HG03095 (cell line): ENCODE measurements at regions not wholly inside any gene's neighbourhood (a gene's known extent, or its start where the extent isn't known, plus 50 kb on each side); places are given as distances from the start of the nearest gene placed in this dataset.

Experiments used
- ATAC-seq: cut with Tn5 transposase; IDR thresholded peaks from one replicate; pipeline ENCODE4 v1.9.1; 2021; ENCODE audit warnings: moderate library complexity; ENCODE audit not compliant: unreplicated experiment

DNA sequence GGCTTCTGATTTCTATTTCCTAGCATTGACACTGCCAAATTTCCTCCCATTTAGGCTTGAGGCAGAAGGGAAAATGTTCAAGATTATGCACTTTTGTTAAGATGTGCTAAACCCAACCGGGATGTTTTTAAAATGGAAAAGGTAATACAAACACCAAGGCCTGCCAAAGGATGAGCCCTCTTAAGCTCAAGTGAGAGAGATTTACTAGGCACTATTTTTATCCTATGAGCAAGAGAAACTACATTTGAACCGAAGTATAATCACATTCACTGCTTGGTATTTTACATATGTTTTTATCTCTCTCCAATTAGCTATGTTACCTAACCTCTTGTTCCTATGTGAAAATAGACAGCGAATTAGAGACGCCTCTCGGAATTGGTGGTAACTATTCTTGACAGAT lies 295.8 kb downstream of the GABRB3 start:
- ATAC-seq = no peak

DNA sequence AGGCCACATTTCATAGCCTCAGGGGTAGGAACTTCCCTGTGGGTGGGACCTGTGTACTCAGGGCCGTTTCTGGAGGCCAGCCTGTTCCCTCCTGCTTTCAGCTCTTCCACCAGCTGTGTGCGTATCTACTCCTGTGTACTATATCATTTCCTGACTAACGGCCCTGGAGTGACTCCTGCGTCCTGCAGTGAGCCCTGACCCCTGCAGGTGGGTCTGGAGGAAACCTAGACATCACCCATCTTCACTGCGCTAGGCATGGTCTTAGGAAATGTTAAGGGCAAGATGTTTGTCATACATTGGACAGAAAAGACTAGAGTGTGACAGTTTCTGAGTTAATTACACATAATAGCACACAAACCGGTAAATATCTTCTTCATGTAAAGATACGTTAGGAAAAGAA lies 297.3 kb downstream of the GABRB3 start:
- no peak for ATAC-seq

GRCh38 chr15:26472661-26473060 lies 300.2 kb downstream of the GABRB3 start:
- no peak for ATAC-seq

DNA sequence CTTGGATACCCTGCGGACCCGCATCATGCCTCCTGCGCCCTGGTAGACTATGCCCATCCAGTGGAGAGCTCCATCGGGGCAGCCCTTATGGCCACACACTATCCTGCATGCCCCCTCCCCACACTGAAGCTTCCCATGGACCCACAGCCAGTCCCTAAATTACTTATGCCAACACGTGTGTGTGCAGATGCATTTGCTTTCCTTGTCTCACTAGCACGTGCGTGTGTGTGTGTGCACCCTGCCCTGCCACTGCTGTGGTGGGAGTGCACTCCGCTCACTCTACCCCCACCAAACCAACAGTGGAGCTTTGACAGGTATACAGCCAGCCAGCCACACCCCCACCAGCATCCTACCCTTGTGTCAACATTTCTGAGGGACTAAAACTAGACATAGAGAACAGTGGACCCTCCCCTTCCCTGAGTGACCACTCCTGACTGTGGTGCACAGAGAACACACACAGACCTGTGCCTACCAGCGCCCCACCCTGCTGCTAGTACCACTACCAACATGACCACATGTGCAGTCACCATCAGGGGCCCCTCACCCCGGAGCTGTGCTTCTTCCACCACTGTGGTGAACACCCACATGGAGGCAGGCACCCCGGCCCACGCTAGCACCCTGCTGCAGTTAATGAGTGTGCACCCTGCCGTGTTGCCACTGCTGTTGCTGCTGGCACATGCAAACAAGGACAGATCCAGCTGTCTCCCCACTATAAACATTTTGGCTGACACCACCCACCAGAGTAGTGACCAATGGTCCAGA lies 310.8 kb downstream of the GABRB3 start:
- no peak for ATAC-seq

GRCh38 chr15:26460165-26460564 lies 312.7 kb downstream of the GABRB3 start:
- no peak for ATAC-seq

GRCh38 chr15:26455828-26456227 lies 317.0 kb downstream of the GABRB3 start:
- no peak for ATAC-seq

GRCh38 chr15:26453914-26454313 lies 319.0 kb downstream of the GABRB3 start:
- no peak for ATAC-seq

GRCh38 chr15:26451995-26452394 lies 320.9 kb downstream of the GABRB3 start:
- ATAC-seq = no peak

- ATAC-seq = no peak
These were observed 323.6 kb downstream of the GABRB3 start for GRCh38 chr15:26449291-26449690.

DNA sequence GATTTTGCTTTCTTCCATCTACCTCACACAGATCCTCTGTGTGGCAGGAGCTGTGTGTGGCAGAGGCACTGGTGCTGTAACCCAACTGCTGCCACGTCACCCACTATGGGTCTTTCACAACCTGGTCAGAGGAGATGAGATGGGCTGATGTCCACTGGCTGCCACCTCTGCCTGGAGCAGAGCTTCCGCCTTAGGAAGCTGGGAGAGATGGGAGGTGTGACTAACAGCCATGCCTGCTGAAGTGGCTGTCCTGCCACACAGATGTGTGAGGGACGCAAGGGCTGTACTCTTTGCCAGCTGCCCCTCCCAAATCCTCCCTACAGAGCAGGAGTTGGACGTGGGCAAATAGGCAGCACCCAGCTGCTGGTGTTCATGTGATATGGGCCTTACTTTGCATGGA lies 329.5 kb downstream of the GABRB3 start:
- ATAC-seq = no peak

- no peak for ATAC-seq
These were observed 330.2 kb downstream of the GABRB3 start for GRCh38 chr15:26442680-26443079.

GRCh38 chr15:26439681-26440080 lies 333.2 kb downstream of the GABRB3 start:
- no peak for ATAC-seq

DNA sequence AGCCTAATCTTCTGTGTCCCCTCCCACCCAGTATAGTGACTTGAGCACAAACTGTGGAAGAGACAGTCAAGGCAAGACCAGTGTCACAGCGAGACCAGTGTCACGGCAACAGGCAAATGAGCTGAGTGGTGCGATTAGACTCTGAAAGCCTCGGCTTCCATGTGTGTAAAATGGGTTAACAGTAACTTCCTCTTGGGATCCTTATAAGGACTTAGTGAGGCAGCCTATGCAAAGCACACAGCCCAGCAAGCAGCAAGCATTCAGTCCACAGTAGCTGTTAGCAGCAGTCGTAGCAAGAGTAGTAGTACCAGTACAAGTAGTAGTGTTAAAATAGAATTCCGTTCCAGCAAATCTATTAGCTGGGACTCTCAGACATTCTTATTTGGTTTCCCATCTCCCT lies 334.1 kb downstream of the GABRB3 start:
- no peak for ATAC-seq

- ATAC-seq = no peak
These were observed 334.6 kb downstream of the GABRB3 start for GRCh38 chr15:26438316-26438715.

DNA sequence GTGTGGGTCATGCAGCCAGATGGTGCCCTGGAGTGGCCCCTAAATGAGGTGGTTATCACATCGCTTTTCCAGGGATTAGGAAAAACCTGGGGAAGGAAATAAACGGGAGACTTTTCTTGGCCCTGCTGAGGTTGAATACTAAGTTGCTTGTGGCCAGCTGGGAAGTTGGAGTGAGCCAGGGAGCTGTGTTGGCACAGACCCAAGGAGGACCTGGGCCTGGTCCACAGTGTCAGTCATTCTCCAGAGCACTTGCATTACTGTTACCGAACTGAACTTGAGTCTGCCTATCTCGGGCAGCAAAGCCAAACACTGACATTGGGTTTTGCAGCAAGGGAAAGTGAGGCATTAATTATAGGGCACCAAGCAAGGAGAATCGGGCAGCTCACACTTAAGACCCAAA lies 339.0 kb downstream of the GABRB3 start:
- no peak for ATAC-seq

DNA sequence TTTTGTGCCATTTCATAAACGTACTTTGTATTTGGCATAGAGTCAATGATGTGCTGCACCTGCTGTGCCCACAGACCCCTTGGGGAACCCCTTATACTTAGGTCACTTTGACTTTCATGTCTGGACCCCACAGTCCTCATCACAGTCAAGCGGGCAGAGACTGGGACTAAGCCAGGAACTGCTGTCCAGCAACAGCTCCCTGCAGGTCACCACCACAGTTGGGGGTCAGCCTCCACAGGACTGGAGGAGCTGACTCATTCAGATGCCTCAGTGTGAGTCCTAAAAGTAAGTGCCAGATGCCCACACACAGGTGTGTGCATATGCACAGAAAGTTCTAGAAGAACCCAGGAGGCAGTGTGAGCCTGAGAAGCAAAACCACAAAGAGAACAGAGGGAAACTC lies 339.8 kb downstream of the GABRB3 start:
- ATAC-seq = no peak

DNA sequence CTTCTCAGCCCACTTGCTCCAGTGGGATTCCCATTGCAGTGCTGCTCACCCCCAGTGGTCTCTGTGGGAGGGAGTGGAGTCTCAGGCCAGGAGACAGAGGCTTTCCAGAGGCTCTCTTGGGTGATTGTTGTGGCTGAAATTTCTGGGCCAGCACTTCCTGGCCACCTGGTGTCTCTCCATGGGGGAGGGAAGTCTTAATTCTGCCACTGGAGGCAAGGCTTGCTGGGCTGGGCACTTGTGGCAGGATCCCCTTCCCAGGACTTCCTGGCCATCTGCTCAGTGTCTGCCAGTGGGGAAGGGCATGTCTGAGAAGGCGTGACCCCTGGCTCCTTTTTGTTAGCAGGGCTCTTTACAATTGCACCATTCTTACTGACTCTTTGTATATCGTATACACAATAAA lies 351.8 kb downstream of the GABRB3 start:
- no peak for ATAC-seq

DNA sequence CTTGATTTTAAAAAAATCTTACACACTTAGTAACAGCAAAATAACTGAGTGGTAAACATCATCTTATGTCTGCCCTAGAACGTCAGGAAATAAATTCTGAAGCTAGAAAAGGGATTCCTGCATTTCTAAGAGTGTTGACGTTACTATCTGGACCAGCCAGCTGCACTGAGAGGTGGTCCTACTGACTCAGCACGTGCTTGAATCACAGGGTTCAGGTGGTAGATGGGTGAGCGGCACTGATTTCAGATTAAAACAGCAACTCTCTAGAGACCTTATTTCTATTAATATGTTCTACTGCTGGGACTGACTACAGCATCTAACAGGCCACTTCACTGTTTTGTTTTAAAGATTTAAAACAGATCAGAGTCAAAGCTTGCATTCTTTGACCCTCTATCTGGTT lies 377.2 kb downstream of the GABRB3 start:
- no peak for ATAC-seq

- no peak for ATAC-seq
These were observed 378.1 kb downstream of the GABRB3 start for GRCh38 chr15:26394801-26395200.

- ATAC-seq = no peak
These were observed 379.9 kb downstream of the GABRB3 start for GRCh38 chr15:26392956-26393355.

DNA sequence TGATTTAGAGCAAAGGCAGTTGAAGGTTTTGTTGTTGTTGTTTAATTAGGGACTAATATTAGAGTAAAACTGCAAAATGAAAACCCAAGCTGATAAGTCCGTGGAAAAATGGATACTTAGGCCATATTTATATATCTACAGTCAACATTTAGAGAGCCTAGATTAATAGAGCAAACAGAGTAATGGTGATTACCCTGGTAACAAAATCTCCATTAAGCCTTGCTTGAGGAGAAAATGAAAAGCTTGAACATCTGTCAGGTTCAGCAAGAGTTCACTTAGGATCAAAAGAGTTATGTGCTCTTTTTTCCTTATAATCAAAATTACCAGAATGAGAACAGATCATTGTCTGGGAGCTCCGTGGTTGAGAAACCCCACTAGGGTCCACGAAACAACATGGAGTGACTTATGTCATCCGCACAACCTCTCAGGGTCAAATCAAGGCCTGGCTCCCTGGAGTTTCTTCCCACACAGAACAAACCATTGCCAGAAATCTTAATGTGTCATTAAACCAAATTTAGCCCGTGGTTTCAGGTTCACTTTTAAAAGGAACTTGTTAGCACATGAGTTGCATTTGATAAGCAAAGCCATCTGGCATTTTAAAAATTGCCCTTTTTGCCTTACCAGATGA lies 381.2 kb downstream of the GABRB3 start:
- no peak for ATAC-seq

DNA sequence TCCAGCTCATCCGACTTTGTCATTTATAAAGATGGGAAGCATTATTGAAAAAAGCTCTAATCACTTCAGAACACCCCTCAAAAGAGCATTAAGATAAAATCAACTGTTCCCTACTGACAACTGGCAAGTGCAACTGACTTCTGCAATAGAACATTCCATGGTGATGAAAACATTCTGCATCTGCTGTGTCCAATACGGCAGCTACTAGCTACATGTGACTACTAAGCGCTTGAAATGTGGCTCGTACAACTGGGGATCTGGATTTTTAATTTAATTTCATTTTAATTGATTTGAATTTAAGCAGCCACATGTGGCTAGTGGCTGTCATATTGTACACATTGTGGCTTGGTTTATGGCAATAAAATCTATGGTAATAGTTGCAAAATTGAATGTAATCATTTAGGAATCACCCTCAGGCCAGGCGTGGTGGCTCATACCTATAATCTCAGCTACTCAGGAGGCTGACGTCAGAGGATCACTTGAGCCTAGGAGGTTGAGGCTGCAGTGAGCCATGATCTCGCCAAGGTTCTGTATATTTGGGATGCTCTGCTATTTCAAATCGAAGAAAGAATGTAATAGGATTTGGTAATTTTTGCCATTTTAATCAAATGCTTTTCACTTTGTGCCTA lies 390.3 kb downstream of the GABRB3 start:
- no peak for ATAC-seq
